Esophagus squamous epithelium (tissue), 5 donors: ENCODE measurements at regions not wholly inside any gene's neighbourhood (a gene's known extent, or its start where the extent isn't known, plus 50 kb on each side); places are given as distances from the start of the nearest gene placed in this dataset.

Experiments used
- DNase-seq: peaks from one replicate; lab custom pipeline; 2025; lab: John Stamatoyannopoulos, UW
- H3K27ac ChIP-seq, 4 donors: fragments of 200-600 bp; sonication (generic); one replicate each; pipeline ENCODE4 v1.5.1; 2016 to 2019; ENCODE audit warnings: mild to moderate bottlenecking in 1 of 4
- H3K27me3 ChIP-seq, 4 donors: fragments of 200-600 bp; sonication (generic); 1 replicate in 3 of 4; 2 replicates in 1 of 4; pipeline versions ENCODE4 v1.5.1 to v1.6.0; 2017 to 2021; ENCODE audit warnings: antibody characterized with exemption in 1 of 4
- H3K36me3 ChIP-seq, 3 donors: fragments of 200-600 bp; sonication (generic); one replicate each; pipeline ENCODE4 v1.5.1; 2016 to 2019
- H3K4me1 ChIP-seq, 3 donors: fragments of 200-600 bp; sonication (generic); one replicate each; pipeline ENCODE4 v1.5.1; 2017 to 2019
- H3K4me3 ChIP-seq, 4 donors: fragments of 200-600 bp; sonication (generic); 1 replicate in 3 of 4; 2 replicates in 1 of 4; pipeline ENCODE4 v1.5.1; 2016 to 2019; ENCODE audit warnings: mild to moderate bottlenecking in 2 of 4, moderate library complexity in 1 of 4
- H3K9me3 ChIP-seq, 3 donors: fragments of 200-600 bp; sonication (generic); one replicate each; pipeline ENCODE4 v1.5.1; 2016 to 2019
- POLR2A ChIP-seq, 4 donors: fragments of 450-650 bp; IDR thresholded peaks; one replicate each; pipeline ENCODE4 v1.6.1; 2017; ENCODE audit warnings: antibody characterized with exemption in 4 of 4, mild to moderate bottlenecking in 4 of 4, moderate library complexity in 3 of 4
- WGBS, 2 donors: methylation state at CpG; one replicate each; pipeline ENCODE4 v1.1.5; 2018; 5-methylcytosine and 5-hydroxymethylcytosine counted together
- intact Hi-C: fragments of 100-400 bp; cut with DNase I; formaldehyde crosslinking; loops from one replicate; pipeline ENCODE4 v1.15.0; 2022
- TF ChIP-seq, protein P1 (sequence below), 6 experiments: fragments of 450-650 bp in 4 of 6; fragments of 200-600 bp in 2 of 6; sonication (generic) in 2 of 6; IDR thresholded peaks; one replicate each; pipeline ENCODE4 v1.5.1; 2016 to 2019; ENCODE audit warnings: antibody characterized with exemption in 6 of 6, mild to moderate bottlenecking in 4 of 6, moderate library complexity in 4 of 6
- donor health status: DM: yes; HTN: yes; CAD: no.

DNA sequence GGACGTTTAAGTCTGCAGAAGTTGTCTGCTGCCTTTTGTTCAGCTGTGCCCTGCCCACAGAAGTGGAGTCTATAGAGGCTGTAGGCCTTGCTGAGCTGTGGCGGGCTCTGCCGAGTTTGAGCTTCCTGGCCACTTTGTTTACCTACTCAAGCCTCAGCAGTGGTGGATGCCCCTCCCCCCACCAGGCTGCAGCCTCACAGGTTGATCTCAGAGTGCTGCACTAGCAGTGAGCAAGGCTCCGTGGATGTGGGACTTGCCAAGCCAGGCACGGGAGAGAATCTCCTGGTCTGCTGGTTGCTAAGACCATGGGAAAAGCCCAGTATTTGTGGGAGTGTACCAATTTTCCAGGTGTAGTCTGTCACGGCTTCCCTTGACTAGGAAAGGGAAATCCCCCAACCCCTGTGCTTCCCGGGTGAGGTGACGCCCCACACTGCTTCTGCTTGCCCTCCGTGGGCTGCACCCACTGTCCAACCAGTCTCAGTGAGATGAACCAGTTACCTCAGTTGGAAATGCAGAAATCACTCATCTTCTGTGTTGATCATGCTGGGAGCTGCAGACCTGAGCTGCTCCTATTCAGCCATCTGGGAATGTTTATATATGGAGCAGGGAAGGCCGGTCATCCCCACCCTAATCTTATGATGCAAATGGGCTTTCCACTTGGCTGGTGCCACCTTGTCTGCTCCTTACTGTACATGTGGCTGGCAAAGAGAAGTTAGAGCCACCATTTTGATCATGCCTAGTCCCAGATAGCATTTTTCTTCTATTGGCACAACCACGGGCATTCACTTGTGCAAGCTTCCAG, 156.9 kb upstream of the ITGA6 start:
- Histone ChIP-seq H3K27ac (no peak overlapping the region), H3K4me1 (no peaks in the 10 kb centered on the region), H3K36me3 (no peaks in the 10 kb centered on the region), H3K4me3 (no peak overlapping the region), H3K9me3 (no peaks in the 10 kb centered on the region), H3K27me3 (peaks cover 0 to 13% (median 0%) of the 10 kb centered on the region in 4 donors)
- WGBS, 2 donors, result 41 to 48% methylated on average over 4 to 5 of the region's 11 CpGs
- no peak for DNase-seq
- TF ChIP-seq, protein P1, sequence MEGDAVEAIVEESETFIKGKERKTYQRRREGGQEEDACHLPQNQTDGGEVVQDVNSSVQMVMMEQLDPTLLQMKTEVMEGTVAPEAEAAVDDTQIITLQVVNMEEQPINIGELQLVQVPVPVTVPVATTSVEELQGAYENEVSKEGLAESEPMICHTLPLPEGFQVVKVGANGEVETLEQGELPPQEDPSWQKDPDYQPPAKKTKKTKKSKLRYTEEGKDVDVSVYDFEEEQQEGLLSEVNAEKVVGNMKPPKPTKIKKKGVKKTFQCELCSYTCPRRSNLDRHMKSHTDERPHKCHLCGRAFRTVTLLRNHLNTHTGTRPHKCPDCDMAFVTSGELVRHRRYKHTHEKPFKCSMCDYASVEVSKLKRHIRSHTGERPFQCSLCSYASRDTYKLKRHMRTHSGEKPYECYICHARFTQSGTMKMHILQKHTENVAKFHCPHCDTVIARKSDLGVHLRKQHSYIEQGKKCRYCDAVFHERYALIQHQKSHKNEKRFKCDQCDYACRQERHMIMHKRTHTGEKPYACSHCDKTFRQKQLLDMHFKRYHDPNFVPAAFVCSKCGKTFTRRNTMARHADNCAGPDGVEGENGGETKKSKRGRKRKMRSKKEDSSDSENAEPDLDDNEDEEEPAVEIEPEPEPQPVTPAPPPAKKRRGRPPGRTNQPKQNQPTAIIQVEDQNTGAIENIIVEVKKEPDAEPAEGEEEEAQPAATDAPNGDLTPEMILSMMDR (IDR thresholded peaks at IDR 0.05), result no peak
- no peak for TF ChIP-seq POLR2A (IDR thresholded peaks at IDR 0.05)
- intact Hi-C loops, result no loop called here

DNA sequence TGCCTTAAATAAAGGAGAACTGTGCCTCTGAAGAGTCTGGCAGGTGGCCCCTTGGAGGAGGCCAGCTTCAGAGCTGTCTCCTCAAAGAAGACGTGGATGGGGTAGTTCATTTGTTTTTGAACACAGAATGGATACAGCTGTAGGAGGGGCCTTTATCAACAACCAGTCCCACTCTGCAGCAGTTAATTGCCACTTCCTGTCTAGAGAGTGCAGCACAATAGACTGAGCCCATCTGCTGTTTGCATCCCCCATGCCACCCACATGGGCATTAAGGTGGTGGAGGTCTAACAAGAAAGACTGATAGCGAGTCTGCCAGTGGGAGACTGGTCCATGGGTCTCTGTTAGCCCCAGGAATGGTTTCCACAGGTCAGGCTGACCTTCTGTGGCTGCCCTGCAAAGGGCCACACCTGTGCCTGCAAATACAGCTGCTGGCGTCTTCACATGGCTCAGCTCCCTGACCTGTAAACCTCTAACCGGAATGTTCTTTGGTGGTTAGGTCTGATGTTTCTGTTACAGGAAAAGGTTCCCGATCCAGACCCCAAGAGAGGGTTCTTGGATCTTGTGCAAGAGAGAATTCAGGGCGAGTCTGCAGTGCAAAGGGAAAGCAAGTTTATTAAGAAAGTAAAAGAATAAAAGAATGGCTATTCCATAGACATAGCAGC, 153.3 kb upstream of the ITGA6 start:
- Histone ChIP-seq H3K27me3 (peaks cover 0 to 13% (median 0%) of the 10 kb centered on the region in 4 donors), H3K9me3 (peaks cover 0 to 8% (median 0%) of the 10 kb centered on the region in 3 donors), H3K27ac (no peak overlapping the region), H3K4me3 (no peak overlapping the region), H3K4me1 (no peaks in the 10 kb centered on the region), H3K36me3 (no peaks in the 10 kb centered on the region)
- WGBS, 2 donors, result 66 to 71% methylated on average over 5 of the region's 6 CpGs
- intact Hi-C loops, result no loop called here
- no peak for TF ChIP-seq POLR2A (IDR thresholded peaks at IDR 0.05)
- TF ChIP-seq, protein P1 (IDR thresholded peaks at IDR 0.05), result no peak
- DNase-seq, result no peak

DNA sequence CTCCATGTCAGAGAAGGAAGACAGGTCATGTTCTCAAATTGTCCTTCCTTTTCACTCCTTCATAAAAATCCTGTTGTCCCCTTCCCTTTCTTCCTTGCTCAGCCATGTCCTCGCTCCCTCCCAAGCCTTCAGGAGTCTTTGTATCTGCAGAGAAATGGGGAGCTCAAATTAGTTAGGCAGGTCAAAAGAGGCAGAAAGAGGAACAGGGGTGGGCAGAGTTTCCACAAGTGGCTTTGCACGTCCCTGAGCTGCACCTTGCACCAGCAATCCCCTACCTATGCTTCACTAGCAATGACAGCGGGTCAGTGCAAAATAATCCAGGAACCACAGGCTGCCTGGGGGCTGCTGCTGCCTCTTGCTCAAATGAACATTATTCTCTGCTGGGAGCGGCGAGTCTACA, 152.1 kb upstream of the ITGA6 start:
- Histone ChIP-seq H3K27ac (no peak overlapping the region), H3K9me3 (peaks cover 0 to 8% (median 0%) of the 10 kb centered on the region in 3 donors), H3K4me1 (no peaks in the 10 kb centered on the region), H3K27me3 (peaks cover 0 to 13% (median 0%) of the 10 kb centered on the region in 4 donors), H3K4me3 (no peak overlapping the region), H3K36me3 (no peaks in the 10 kb centered on the region)
- TF ChIP-seq, protein P1 (IDR thresholded peaks at IDR 0.05), result no peak
- TF ChIP-seq POLR2A (IDR thresholded peaks at IDR 0.05), result no peak
- 79 to 89% methylated on average over 5 of the region's 5 CpGs for WGBS, 2 donors
- no peak for DNase-seq
- intact Hi-C loops, result no loop called here

DNA sequence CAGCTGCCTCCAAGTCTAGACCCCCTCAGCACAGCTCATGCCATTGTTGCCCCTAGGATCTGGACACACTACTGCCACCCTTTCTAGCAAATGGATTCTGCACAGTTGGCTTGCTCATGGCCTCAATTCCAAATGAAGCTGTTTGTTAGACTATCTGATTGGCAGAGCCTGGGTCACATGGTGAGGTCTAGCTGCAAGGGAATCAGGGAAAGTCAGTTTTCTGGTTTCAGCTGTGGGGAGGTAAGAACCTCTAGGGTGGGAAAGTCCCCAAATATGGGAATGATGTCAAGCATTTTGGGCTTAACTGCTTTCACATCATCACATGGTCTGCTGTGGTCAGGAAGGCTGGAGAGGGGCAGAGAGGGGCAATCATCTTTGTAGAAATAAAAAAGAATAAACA, 150.4 kb upstream of the ITGA6 start:
- peaks cover 0 to 8% (median 0%) of the 10 kb centered on the region in 3 donors for H3K9me3 ChIP-seq
- peaks cover 0 to 5% (median 0%) of the 10 kb centered on the region in 3 donors for H3K4me1 ChIP-seq
- H3K27ac ChIP-seq, result no peak overlapping the region
- H3K4me3 ChIP-seq, result no peak overlapping the region
- intact Hi-C loops, result no loop called here
- H3K27me3 ChIP-seq, result peaks cover 0 to 13% (median 0%) of the 10 kb centered on the region in 4 donors
- H3K36me3 ChIP-seq, result no peaks in the 10 kb centered on the region
- DNase-seq, result no peak
- TF ChIP-seq, protein P1 (IDR thresholded peaks at IDR 0.05), result no peak
- no peak for TF ChIP-seq POLR2A (IDR thresholded peaks at IDR 0.05)

DNA sequence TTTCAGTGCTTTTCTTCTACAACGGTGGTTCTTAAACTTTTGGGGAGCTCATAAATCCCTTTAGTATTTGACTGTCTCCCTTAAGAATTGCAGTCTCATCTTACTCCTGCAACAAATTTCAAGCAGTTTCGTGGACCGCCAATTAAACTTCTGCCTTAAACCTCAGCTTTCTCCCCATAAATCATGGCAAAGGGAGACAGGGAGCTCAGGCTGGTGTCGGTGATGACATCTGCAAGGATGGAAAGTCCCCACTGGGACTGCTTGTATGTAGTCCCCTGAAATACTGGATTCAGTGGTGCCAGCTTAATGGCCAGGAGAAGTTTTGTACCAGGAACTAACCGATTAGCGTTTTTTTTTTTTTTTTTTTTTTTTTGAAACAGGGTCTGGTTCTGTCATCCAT, 148.7 kb upstream of the ITGA6 start:
- peaks cover 0 to 13% (median 0%) of the 10 kb centered on the region in 4 donors for H3K27me3 ChIP-seq
- H3K9me3 ChIP-seq, result peaks cover 0 to 8% (median 0%) of the 10 kb centered on the region in 3 donors
- no peak overlapping the region for H3K4me3 ChIP-seq
- intact Hi-C loops, result no loop called here
- no peak for DNase-seq
- H3K36me3 ChIP-seq, result no peaks in the 10 kb centered on the region
- WGBS, 2 donors, result 68 to 77% methylated on average over 6 of the region's 6 CpGs
- TF ChIP-seq, protein P1 (IDR thresholded peaks at IDR 0.05), result no peak
- TF ChIP-seq POLR2A (IDR thresholded peaks at IDR 0.05), result no peak
- peaks cover 0 to 5% (median 0%) of the 10 kb centered on the region in 3 donors for H3K4me1 ChIP-seq
- no peak overlapping the region for H3K27ac ChIP-seq
